Mammary epithelial cell (primary cell): ENCODE measurements at regions not wholly inside any gene's neighbourhood (a gene's known extent, or its start where the extent isn't known, plus 50 kb on each side); places are given as distances from the start of the nearest gene placed in this dataset.

Experiments
- EZH2 ChIP-seq: IDR thresholded peaks from 2 replicates; pipeline ENCODE4 v1.6.1; 2012; ENCODE audit warnings: low read length, inconsistent platforms, borderline replicate concordance
- TF ChIP-seq, protein P1 (sequence below), 2 donors: IDR thresholded peaks in 1 of 2; conservative IDR thresholded peaks in 1 of 2; 2 replicates each; pipeline ENCODE4 v1.5.1; 2011 to 2012; ENCODE audit warnings: inconsistent platforms in 2 of 2, low read length in 2 of 2, mild to moderate bottlenecking in 2 of 2, control low read depth in 1 of 2, low read depth in 1 of 2; ENCODE audit not compliant: insufficient read depth in 1 of 2; ENCODE audit errors: extremely low read depth in 1 of 2

DNA sequence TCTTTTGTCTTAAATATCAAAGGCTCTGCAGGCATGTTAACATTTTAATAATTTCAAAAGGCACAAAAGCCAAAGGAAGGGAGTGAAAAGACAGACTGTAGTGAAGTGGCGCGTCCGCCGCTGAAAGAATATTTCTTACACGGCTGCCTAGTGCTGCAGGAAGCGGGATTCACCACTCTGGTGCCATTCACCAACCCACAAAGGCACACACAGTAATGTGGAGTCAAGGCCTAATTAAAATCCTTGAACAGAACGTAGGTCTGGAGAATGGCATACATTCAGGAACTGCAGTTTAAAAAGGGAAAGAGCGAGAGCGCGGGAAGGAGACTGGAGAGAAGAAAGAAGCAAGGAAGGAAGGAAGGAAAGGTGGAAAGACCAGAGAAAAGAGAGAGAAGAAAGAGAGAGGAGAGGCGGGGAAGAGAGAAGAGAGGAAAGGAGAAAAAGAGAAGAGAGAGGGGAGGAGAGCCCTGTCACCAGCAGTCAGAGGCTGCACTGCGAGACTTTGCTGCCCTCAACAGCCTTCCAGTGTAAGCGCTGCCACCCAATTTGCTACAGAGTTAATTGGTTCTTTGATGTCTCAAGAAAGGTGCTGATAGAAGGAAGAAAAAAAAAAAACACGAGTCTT lies 554.0 kb downstream of the MDFIC start:
- TF ChIP-seq, protein P1, sequence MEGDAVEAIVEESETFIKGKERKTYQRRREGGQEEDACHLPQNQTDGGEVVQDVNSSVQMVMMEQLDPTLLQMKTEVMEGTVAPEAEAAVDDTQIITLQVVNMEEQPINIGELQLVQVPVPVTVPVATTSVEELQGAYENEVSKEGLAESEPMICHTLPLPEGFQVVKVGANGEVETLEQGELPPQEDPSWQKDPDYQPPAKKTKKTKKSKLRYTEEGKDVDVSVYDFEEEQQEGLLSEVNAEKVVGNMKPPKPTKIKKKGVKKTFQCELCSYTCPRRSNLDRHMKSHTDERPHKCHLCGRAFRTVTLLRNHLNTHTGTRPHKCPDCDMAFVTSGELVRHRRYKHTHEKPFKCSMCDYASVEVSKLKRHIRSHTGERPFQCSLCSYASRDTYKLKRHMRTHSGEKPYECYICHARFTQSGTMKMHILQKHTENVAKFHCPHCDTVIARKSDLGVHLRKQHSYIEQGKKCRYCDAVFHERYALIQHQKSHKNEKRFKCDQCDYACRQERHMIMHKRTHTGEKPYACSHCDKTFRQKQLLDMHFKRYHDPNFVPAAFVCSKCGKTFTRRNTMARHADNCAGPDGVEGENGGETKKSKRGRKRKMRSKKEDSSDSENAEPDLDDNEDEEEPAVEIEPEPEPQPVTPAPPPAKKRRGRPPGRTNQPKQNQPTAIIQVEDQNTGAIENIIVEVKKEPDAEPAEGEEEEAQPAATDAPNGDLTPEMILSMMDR (conservative IDR thresholded peaks at IDR 0.05 in 1 of 2, IDR thresholded peaks at IDR 0.05 in 1 of 2; ENCODE audit: extremely low read depth in 1 of 2, insufficient read depth in 1 of 2, low read depth in 1 of 2, low read length in 2 of 2) = peak in 1 of 2 donors; percentile 30
- no peak for TF ChIP-seq EZH2
